ENCODE measurements at regions not wholly inside any gene's neighbourhood (a gene's known extent, or its start where the extent isn't known, plus 50 kb on each side); places are given as distances from the start of the nearest gene placed in this dataset.
"Not testable (repeated sequence)": the region's sequence is repeated elsewhere in the genome, so short reads cannot be mapped to it uniquely, and the experiment has no call there.

DNA sequence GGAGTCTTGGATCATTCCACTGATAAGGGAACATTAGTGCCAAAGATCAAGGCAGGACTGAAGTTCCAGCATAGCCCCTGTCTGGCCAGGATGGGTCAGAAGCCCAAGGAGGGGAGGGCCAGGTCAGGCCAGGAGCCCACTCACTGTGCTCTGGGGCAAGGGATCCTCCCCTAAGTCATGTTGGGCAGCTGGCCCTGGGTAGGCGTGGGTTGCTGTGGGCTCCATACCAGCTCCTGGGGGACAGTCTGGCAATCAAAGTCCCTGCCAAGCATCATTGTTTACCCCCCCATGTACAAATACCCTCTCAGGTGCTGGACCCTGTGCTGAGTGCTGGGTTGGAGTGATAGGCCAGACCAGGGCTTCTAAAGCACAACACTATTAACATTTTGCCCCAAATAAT, 130.5 kb downstream of the IRX5 start:
- no peak for DNase-seq (ENCODE audit: low spot score)

DNA sequence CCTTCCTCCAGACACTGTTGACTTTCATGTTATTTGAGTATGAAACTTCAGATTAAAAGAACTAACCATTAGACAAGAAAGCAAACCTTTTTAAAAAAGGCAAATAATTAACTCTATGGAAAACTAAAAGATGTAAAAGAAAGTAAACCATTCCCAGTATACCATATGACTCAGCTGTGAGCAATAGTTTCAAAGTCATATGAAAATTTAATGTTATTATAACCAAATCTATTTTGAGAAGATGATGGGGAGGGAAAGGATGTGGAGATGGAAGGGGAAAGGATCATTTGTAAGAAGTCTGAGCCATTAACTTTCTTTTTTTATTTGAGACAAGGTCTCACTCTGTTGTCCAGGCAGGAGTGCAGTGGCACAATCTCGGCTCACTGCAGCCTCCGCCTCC, 131.8 kb downstream of the IRX5 start:
- DNase-seq (ENCODE audit: low spot score): no peak

DNA sequence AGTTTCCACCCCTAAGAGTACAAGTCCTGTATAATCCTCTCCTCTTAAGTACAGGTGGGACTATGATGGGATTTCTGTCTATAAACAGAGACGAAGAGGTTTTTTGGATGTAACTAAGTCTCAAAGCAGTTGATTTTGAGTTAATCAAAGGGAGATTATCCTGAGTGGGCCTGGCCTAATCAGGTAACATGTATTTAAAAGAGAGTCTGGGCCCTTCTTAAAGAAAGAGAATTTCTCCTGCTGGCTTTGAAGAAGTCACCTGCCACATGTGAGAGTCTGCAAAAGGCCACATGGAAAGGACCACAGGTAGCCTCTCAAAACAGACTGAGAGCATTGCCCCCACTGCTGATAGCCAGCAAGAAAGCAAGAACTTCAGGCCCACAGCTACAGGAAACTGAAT, 142.3 kb downstream of the IRX5 start:
- no peak for DNase-seq (ENCODE audit: low spot score)

DNA sequence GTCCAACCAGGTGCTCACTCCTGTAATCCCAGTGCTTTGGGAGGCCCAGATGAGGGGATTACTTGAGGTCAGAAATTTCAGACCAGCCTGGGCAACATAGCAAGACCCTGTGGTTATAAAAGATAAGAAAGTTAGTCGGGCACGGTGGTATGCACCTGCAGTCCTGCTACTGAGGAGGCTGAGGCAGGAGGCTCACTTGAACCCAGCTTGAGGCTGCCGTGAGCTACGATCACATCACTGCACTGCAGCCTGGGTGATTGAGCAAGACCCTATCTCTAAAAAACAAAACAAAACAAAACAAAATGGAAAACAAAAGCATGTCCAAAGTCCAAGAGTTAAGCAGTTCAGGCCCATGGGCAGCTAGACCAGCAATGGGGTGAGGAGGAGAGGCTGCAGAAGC, 143.2 kb downstream of the IRX5 start:
- DNase-seq (ENCODE audit: low spot score): no peak

DNA sequence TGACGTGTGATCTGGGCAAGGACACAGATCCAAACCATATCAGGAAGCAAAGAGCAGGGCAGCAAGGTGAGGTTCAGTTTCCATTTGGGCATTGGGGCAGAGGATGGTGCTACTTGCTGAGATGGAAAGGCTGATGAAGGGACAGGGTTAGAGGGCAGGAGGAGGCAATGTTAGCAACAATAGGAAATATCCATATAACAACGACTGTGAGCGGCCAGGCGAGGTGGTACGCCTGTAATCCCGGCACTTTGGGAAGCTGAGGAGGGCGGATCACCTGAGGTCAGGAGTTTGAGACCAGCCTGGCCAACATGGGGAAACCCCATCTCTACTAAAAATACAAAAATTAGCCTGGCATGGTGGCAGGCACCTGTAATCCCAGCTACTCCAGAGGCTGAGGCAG, 144.5 kb downstream of the IRX5 start:
- DNase-seq (ENCODE audit: low spot score): not testable (repeated sequence)

DNA sequence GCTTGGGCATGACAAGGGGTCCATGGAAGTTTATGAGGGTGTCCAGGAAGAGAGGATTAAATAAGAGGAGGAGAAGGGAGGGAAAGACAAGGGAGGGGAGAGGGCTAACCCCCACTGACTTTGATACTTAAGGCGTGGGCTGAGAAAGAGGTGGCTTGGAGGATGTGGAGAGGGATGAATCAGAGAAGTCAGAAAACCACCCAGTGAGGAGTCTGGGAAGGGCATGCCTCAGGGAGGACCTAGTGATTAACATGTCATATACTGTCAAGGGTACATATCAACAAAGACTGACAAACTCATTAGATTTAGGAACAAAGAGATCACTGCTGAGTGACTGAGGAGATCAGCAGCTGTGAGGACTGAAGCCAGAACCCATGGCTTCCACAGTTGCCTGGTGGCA, 145.4 kb downstream of the IRX5 start:
- DNase-seq (ENCODE audit: low spot score): no peak

DNA sequence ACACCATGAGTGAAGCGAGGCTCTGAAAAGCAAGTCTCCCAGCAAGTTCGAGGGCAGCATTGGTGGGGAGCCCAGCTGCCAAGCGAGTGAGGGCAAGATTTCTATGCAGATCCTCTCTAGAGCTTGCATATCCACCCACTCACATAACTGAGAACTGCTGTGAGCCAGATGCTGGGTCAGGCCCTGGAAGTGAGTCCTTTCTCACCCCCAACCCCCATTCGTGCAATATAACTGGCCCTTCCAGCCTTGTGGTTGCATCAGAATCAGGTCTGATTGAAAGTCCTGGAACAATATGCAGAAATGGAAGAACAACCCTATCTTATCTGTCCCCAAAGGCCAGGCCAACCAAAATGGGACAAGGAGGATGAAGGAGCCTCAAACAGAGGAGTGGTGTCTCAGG, 146.6 kb downstream of the IRX5 start:
- no peak for DNase-seq (ENCODE audit: low spot score)

DNA sequence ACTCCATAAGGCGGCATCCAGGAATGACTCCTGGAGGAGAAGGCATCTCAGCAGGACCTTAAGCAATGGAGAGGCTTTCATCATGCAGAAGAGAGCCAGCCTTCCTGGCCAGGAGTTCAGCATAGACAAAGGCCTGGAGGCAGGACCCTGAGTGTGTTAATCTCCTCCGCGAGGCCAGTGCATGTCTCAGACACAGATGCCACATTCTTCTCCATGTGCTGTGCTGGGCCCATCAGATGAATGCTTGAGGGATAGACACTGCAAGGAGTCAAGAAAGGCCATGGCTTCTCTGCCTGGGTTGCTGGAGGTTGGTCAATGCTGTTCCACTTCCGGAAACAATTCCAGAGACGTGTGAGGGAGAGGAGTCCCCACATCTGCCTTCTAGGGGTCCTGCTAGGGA, 147.5 kb downstream of the IRX5 start:
- no peak for DNase-seq (ENCODE audit: low spot score)

DNA sequence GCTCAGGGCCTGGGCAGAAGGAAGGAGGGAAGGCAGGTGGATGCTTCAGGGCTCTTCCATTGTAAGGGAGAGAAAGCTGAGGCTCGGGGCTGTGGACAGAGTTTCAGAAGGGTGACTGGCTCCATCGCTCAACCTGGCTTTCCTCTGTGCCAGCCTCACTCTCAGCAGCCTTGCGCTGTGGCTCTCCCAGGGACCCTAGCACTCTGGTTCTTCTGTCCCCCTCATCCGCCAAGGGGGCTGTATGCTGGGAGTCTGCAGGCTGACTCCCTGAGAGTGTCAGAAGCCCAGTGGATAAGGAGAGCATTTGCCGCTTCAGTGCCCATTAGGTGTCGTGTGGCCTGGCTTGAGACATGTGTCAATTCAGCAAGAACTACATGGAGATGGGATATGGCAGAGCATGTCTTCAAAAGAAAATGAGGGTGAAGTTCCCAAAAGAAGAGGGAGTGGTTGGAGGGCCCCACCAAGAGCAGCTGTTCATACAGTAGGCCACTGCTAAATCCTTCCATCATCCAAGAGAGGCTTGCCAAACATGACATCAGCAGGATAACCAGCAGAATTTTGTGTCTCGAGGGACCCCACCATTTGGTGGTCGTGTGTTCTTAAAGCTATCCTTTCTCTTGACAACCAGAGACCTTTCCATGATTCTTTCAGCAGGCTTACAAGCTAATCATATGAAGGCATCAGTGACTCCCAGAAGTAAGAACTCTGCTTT, 148.2 kb downstream of the IRX5 start:
- DNase-seq (ENCODE audit: low spot score): no peak

DNA sequence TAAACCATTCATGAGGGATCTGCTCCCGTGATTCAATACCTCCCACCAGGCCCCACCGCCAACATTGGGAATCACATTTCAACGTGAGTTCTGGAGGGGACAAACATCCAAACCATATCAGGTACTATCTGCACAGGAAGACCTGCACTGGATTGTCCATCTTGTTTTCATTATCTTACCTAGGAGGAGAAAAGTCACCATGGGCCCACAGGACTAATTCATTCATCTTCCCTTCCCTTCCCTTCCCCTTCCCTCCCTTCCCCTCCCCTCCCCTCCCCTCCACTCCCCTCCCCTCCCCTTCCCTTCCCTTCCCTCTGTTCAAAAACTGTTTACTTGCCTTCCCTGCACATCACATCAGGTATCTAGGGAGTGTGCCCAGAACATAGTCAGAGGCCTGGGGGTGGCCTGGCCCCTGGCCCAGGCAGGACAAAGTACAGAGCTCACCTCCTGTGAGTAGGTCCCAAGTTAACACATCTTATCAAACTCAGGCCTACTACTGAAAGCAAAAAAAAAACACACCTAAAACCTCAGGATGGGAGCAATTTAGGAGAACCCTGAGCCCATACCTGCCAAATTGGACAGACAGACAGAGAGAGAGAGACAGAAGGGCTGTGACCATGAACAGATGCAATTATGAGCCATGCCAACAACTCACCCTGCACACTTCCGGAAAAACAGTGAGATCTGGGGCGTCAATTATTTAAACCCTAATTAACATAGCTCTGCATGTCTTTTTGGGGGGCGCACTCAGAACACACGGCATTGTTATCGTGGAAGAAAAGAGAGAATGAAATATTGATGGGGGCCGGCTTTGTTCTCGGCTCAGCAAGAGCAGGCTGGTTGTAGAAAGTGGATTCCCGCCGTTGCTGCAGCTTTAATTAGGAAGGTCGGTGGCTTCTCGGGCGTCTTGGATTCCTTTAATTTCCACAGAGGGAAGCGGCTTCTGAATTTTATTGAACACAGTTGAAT, 151.2 kb downstream of the IRX5 start:
- no peak for DNase-seq (ENCODE audit: low spot score)

DNA sequence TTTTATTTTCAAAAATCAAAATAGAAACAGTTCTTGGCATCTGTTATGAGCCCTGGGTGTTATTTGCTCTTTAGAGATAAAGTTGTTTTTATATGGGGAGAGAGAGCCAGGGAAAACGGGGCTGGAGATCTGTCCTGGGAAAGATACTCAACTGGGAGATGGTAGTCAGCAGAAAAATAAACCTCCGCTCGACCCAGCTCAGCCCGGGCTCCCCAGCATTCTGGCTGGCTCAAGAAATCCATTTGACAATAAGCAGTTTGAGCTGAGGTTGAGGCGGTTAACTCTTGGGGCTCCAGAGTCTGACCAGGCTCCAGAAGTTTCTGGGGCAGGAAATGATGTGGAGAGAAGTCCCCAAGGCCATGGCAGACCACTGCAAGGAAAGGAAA, 151.9 kb downstream of the IRX5 start:
- DNase-seq (ENCODE audit: low spot score): no peak

DNA sequence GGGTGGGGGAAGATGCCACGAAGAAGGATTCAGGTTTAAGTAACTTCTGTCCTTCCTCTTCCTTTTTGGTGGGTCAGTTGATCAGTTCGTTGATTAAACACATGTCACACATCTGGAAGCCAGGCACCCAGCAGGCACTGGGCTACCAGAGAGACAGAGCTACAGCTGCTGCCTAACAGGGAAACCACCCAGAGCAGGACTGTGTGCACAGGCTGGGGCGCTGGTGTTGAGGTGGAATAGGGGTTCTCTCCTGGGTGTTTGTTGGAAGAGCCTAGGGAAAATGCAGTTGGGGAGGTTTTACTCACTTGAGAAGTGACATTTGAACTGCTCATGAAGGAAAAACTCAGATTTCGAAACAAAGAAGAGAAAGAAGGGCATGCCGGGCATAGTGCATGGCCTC, 152.4 kb downstream of the IRX5 start:
- no peak for DNase-seq (ENCODE audit: low spot score)

DNA sequence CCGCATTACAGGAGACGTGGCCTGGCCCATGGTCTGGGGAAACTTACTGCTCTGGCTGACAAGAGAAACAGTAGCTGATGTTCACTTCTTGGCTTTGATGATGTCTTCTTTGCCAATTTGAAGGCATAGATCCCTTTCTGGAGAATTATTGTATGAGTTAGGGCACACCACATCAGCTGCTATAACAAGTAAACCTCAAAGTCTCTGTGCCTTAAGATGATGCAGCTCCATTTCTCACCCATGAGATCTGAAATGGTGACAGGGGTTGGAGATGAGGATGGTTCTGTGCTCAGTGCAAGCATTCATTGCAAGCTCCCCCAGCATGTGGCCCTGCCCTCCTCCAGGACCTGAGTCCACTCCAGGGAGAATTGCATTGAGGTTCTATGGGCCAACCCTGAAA, 157.4 kb downstream of the IRX5 start:
- DNase-seq (ENCODE audit: low spot score): no peak

DNA sequence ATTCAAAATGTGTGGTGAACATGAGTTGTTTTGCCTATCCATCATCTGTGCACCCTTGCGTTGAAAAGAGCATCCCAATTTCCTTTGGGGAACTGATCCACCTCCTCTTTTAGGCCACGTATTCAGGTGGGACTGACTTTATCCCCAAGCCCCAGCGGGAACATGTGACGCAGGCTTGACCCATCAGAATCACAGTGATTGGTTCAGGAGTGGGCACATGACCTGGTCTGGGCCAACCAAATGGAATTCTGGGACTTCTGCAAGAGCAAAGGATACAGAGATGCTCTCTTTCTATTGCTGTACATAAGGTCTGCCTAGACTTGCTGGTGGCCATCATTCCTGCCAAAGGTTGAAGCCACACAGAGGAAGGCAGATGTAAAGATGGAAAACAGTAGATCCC, 158.9 kb downstream of the IRX5 start:
- DNase-seq (ENCODE audit: low spot score): no peak

DNA sequence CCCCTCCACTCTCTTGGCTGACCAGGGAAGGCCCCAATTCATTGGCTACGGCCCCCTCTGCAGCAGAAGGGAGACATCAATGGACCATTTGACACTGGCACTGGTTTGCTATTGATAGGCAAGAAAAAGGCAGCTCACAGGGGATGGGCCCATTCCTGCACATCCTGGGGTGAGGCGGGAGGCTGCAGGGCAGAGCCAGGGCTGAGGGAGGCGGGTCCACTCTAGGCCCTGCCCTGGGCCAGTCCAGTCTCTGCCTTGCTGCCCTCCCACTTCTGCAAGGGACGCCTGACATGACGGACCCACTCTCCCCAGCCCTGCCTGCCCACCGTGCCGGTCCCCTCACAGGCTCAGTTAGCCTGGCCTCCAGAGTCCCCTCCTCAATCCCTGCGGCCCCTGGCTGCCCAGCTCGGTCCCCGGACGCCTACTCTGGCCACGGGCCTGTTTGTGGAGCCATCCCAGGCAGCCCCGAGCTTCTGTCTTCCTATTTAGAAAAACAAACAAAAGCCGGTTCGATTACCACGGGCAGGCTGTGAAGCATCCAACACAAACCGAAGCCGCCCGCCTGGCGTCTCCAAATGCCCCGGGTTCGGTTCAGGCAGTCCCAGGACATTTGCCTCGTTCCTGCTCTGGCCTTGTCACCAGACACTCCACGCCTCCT, 160.7 kb downstream of the IRX5 start:
- DNase-seq (ENCODE audit: low spot score): no peak

DNA sequence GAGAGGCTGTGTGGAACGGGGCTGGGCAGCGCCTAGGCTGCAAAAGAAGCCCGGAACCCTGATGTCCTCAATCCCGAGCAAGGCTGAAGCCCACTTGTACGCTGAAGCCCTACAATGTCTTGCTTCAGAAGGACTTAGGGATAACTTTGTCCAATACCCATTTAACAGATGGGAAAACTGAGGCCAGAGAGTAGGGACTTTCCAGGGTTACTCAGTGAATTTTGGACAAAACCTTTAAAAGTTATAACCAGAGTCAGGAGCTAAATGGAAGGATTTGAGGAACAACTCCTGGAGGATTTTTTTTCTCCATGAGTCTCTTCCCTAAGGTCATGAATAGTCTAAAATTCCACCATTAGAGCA, 161.2 kb downstream of the IRX5 start:
- DNase-seq (ENCODE audit: low spot score): no peak

DNA sequence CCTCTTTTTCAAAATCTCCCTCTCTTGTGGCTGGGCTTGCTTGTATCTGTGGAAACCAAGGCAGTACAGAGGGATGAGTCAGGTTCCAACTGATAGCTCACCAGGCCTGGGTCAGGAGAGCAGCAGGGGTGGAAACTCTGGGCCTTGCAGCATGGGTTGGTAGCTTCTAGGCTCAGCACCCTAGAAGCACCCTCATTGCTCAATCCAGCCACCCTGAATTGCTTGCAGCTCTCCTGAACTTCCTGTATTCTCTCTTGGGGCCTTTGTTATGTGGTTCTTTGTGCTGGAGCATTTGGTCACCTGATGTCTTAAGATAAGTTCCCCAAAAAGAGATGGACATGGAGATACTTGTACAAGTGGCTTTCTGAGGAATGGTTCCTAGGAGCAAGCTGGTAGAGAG, 169.4 kb downstream of the IRX5 start:
- DNase-seq (ENCODE audit: low spot score): no peak

DNA sequence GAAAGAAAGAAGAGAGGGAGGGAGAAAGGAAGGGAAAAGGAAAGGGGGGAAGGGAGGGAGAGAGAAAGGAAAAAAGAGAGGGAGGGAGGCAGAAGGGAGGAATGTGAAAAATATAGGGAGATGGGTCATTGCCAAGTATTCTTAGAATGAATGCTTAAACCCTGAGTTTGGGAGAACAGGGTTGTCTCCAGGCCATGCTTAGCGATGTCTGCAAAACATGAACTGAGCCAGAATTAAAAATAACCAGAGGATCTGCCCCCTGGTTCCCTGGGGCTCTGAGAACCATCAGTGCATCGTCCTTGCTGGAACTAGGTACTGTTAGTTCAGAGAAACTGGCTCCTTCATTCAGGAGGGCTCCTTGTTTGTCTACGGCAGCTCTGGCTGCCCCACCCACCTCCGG, 170.4 kb downstream of the IRX5 start:
- no peak for DNase-seq (ENCODE audit: low spot score)

DNA sequence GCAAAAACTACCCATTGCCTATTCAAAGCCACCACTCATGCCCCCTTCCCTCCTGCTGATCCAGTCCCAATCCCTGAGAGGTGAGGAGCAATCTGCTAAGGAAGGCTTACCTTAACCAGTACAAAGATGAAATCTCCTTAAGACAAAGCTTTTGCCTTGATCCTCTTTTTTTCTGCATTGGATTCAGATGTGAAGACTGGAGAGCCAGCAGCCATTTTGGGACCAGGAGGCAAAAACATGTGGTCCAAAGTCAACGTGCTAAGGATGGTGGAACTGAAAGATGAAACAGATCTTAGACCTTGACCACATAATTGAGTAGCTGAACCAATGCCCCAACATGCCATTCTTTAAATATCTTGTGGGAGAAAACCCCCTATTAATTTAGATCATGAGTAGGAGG, 171.4 kb downstream of the IRX5 start:
- DNase-seq (ENCODE audit: low spot score): no peak

DNA sequence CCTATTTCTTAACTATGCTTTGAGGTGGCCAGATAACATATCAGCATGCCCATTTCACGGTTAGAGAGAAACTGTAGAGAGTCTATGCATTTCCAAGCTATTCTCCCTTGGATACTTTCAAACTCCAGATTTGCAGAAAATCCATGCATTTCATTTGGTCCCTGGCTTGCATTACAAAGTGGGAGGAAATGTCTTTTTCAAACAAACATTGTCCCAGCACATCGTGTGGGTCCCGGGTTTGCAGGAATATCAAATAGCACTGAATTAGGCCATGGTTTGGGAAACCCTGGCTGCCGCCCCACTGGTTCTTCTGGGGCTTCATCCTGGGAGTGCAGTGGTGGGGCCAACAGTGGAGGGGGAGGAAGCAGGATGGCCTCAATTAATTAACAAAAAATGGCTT, 171.9 kb downstream of the IRX5 start:
- no peak for DNase-seq (ENCODE audit: low spot score)

DNA sequence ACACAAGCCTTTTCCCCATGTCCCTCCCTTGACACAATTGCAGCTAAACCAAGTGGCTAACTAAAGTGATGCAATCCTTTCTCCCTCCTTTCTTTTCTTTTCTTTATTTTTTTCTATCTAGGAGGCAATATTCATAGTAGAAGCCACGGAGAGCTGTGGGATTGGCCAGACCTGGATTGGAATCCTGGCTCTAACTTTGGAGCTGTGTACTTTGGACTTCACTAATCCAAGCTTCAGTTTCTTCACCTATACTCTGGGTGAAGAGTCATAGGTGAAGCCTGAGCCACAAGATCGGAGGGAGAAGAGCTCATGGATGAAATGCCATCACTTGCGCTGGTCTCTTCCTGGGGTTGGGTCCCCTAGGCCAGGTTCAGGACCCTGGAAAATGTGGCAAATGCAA, 177.2 kb downstream of the IRX5 start:
- DNase-seq (ENCODE audit: low spot score): no peak

DNA sequence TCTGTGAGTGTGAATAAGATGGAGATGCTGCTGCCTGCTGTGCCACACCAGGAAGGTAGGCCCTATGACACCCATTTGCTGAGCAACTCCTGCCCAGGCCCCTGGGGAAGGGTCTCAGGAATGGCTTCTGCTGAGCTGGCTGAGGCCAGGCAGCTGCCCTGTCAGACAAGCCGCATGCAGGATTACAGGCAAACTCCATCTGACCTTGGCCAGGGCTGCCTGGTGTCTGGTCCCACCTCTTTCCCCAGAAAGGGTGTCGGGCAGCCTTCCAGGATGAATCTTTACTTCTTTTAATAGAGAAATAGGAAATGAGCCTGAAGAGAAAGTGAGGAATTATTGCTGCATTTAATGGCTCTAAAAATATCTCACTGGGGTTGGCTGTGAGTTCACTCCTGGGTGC, 182.5 kb downstream of the IRX5 start:
- no peak for DNase-seq (ENCODE audit: low spot score)

DNA sequence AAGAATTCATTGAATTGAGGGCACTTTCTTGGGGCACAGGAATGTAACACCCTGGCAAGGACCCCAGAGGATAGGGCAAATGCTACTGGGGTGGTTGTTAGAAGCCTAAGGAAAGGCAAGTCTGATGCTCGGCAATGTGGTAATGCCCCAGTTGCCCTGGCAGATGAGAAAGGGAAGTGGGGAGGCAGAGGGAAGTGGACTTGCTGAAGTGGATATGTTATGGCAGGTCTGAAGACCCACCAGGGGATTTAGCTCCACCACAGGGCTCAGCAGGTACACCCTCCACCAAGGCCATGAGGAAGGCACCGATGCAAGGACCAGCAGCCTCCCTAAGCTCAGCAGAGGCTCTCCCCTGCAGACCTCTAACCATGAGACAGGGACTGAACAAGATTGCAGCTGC, 184.8 kb downstream of the IRX5 start:
- no peak for DNase-seq (ENCODE audit: low spot score)
